H1 (cell line): ENCODE measurements at regions not wholly inside any gene's neighbourhood (a gene's known extent, or its start where the extent isn't known, plus 50 kb on each side); places are given as distances from the start of the nearest gene placed in this dataset.

Experiments
- HDAC2 ChIP-seq, 2 experiments: fragments of 300-600 bp in 1 of 2; sonication (generic) in 1 of 2; IDR thresholded peaks; 2 replicates each; pipeline ENCODE4 v1.6.1; 2011 to 2012; ENCODE audit warnings: low read depth in 2 of 2, low read length in 2 of 2, mild to moderate bottlenecking in 2 of 2, moderate library complexity in 2 of 2, borderline replicate concordance in 1 of 2, inconsistent platforms in 1 of 2
- TF ChIP-seq, protein P1 (sequence below): fragments of 300-600 bp; sonication (generic); IDR thresholded peaks from 2 replicates; pipeline ENCODE4 v1.7.1; 2012; ENCODE audit warnings: low read length, moderate library complexity, mild to moderate bottlenecking, inconsistent platforms; ENCODE audit not compliant: insufficient replicate concordance
- TF ChIP-seq, protein P2 (sequence below): IDR thresholded peaks from 2 replicates; pipeline ENCODE4 v1.6.1; 2011; ENCODE audit warnings: low read length, improper control_type of control experiment

DNA sequence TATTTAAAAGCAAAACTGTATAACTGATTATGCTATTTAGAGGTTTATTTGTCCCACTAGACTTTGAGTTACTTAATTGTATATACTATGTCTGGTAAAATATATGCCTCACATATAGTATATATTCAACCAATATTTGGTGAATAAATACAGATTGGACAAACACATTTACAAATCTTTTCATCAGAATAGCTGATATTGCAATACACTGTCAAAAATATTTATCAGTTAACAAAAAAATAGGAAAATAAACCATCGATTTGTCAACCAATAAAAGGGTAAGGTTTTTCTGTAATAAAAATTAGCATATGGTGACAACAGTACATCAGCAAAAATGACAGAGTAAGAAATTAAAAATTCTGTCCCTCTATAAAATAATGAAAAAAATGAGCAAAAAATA is 889.9 kb upstream of the INTU start (continued):
- TF ChIP-seq, protein P1, sequence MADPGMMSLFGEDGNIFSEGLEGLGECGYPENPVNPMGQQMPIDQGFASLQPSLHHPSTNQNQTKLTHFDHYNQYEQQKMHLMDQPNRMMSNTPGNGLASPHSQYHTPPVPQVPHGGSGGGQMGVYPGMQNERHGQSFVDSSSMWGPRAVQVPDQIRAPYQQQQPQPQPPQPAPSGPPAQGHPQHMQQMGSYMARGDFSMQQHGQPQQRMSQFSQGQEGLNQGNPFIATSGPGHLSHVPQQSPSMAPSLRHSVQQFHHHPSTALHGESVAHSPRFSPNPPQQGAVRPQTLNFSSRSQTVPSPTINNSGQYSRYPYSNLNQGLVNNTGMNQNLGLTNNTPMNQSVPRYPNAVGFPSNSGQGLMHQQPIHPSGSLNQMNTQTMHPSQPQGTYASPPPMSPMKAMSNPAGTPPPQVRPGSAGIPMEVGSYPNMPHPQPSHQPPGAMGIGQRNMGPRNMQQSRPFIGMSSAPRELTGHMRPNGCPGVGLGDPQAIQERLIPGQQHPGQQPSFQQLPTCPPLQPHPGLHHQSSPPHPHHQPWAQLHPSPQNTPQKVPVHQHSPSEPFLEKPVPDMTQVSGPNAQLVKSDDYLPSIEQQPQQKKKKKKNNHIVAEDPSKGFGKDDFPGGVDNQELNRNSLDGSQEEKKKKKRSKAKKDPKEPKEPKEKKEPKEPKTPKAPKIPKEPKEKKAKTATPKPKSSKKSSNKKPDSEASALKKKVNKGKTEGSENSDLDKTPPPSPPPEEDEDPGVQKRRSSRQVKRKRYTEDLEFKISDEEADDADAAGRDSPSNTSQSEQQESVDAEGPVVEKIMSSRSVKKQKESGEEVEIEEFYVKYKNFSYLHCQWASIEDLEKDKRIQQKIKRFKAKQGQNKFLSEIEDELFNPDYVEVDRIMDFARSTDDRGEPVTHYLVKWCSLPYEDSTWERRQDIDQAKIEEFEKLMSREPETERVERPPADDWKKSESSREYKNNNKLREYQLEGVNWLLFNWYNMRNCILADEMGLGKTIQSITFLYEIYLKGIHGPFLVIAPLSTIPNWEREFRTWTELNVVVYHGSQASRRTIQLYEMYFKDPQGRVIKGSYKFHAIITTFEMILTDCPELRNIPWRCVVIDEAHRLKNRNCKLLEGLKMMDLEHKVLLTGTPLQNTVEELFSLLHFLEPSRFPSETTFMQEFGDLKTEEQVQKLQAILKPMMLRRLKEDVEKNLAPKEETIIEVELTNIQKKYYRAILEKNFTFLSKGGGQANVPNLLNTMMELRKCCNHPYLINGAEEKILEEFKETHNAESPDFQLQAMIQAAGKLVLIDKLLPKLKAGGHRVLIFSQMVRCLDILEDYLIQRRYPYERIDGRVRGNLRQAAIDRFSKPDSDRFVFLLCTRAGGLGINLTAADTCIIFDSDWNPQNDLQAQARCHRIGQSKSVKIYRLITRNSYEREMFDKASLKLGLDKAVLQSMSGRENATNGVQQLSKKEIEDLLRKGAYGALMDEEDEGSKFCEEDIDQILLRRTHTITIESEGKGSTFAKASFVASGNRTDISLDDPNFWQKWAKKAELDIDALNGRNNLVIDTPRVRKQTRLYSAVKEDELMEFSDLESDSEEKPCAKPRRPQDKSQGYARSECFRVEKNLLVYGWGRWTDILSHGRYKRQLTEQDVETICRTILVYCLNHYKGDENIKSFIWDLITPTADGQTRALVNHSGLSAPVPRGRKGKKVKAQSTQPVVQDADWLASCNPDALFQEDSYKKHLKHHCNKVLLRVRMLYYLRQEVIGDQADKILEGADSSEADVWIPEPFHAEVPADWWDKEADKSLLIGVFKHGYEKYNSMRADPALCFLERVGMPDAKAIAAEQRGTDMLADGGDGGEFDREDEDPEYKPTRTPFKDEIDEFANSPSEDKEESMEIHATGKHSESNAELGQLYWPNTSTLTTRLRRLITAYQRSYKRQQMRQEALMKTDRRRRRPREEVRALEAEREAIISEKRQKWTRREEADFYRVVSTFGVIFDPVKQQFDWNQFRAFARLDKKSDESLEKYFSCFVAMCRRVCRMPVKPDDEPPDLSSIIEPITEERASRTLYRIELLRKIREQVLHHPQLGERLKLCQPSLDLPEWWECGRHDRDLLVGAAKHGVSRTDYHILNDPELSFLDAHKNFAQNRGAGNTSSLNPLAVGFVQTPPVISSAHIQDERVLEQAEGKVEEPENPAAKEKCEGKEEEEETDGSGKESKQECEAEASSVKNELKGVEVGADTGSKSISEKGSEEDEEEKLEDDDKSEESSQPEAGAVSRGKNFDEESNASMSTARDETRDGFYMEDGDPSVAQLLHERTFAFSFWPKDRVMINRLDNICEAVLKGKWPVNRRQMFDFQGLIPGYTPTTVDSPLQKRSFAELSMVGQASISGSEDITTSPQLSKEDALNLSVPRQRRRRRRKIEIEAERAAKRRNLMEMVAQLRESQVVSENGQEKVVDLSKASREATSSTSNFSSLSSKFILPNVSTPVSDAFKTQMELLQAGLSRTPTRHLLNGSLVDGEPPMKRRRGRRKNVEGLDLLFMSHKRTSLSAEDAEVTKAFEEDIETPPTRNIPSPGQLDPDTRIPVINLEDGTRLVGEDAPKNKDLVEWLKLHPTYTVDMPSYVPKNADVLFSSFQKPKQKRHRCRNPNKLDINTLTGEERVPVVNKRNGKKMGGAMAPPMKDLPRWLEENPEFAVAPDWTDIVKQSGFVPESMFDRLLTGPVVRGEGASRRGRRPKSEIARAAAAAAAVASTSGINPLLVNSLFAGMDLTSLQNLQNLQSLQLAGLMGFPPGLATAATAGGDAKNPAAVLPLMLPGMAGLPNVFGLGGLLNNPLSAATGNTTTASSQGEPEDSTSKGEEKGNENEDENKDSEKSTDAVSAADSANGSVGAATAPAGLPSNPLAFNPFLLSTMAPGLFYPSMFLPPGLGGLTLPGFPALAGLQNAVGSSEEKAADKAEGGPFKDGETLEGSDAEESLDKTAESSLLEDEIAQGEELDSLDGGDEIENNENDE = no peak
- no peak for TF ChIP-seq HDAC2 (IDR thresholded peaks at IDR 0.05; ENCODE audit: borderline replicate concordance in 1 of 2, low read depth in 2 of 2, low read length in 2 of 2)
- TF ChIP-seq, protein P2, sequence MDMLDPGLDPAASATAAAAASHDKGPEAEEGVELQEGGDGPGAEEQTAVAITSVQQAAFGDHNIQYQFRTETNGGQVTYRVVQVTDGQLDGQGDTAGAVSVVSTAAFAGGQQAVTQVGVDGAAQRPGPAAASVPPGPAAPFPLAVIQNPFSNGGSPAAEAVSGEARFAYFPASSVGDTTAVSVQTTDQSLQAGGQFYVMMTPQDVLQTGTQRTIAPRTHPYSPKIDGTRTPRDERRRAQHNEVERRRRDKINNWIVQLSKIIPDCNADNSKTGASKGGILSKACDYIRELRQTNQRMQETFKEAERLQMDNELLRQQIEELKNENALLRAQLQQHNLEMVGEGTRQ = no peak
- TF ChIP-seq, all 59 proteins: peak for 0
